ENCODE measurements at regions not wholly inside any gene's neighbourhood (a gene's known extent, or its start where the extent isn't known, plus 50 kb on each side); places are given as distances from the start of the nearest gene placed in this dataset.

DNA sequence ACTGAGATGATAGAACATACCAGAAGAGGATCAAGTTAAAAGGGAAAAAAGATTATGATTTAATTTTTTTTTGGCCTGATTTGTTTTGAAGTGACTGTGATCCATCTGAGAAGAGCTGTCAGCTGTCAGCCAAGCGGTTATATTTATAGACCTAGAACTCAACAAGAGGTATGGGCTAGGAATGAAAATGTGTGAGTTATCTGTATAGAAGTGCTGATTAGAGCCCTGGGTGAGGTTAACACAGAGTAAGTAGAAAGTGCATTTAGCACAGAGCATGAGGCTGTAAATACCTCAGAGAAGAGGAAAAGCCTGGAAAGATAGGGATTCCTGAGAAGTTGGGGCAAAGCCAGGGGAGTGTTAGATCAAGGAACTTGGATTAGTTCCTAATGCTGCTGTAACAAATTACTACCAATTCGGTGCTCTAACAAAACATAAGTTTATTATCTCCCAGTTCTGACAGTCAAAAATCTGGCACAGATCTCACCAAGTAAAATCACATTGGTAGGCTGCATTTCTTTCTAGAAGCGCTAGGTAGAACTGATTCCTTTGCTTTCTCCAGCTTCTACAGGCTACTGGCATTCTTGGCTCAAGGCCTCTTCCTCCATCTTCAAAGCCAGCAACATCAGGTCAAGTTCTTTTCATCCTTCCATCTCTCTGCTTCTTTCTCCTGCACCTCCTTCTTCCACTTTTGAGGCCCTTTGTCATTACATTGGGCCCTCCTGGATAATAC lies 197.4 kb upstream of the SPHKAP start:
- no peaks in the 10 kb centered on the region for H3K36me3 ChIP-seq
- H3K27me3 ChIP-seq: no peaks in the 10 kb centered on the region
- DNase-seq: no peak
- TF ChIP-seq, protein P1, sequence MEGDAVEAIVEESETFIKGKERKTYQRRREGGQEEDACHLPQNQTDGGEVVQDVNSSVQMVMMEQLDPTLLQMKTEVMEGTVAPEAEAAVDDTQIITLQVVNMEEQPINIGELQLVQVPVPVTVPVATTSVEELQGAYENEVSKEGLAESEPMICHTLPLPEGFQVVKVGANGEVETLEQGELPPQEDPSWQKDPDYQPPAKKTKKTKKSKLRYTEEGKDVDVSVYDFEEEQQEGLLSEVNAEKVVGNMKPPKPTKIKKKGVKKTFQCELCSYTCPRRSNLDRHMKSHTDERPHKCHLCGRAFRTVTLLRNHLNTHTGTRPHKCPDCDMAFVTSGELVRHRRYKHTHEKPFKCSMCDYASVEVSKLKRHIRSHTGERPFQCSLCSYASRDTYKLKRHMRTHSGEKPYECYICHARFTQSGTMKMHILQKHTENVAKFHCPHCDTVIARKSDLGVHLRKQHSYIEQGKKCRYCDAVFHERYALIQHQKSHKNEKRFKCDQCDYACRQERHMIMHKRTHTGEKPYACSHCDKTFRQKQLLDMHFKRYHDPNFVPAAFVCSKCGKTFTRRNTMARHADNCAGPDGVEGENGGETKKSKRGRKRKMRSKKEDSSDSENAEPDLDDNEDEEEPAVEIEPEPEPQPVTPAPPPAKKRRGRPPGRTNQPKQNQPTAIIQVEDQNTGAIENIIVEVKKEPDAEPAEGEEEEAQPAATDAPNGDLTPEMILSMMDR (IDR thresholded peaks at IDR 0.05; ENCODE audit: low read depth, low read length): no peak
- no peaks in the 10 kb centered on the region for H3K9me3 ChIP-seq
- H3K4me1 ChIP-seq: no peaks in the 10 kb centered on the region
- no peak overlapping the region for H3K4me3 ChIP-seq (ENCODE audit: low read depth, low read length)

DNA sequence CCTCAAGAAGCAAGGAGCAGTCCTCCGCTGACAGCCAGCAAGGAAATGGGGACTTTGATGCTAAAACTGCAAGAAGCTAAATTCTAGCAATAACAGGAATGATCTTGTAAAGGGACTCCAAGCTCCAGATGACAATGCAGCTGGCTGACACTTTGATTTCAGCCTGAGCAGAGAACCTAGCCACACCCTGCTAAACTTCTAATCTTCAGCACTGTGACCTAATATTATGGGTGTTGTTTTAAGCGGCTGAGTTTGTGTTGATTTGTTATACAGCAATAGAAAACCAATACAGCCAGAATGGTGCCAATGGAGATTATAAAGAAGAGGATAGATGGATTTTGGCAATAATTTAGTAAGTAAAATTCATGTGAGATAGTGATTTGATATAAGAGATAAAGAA lies 196.7 kb upstream of the SPHKAP start:
- Histone ChIP-seq H3K9me3 (no peaks in the 10 kb centered on the region), H3K4me3 (ENCODE audit: low read depth, low read length) (no peak overlapping the region), H3K27me3 (no peaks in the 10 kb centered on the region), H3K4me1 (no peaks in the 10 kb centered on the region), H3K36me3 (no peaks in the 10 kb centered on the region)
- TF ChIP-seq, protein P1 (IDR thresholded peaks at IDR 0.05; ENCODE audit: low read depth, low read length): no peak
- DNase-seq: no peak

DNA sequence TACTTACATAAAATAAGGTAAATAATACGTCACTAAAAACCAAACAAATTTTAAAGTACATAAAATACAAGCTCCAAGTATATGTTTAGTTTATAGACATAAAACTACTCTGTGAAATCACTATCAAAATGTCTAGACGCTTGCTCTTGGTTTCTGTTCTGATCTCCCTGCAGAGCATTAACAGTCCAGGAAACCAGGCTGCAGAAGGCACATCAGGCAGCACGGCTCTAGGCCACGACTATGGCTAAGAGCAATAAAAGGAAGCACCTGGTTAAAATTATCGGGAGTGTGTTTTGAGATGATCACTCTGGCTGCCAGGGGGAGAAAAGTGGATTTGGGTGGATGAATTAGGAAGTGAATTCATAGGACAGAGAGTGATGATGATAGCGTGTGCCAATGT lies 196.0 kb upstream of the SPHKAP start:
- Histone ChIP-seq H3K27me3 (no peaks in the 10 kb centered on the region), H3K4me1 (no peaks in the 10 kb centered on the region), H3K9me3 (no peaks in the 10 kb centered on the region), H3K4me3 (ENCODE audit: low read depth, low read length) (no peak overlapping the region), H3K36me3 (no peaks in the 10 kb centered on the region)
- TF ChIP-seq, protein P1 (IDR thresholded peaks at IDR 0.05; ENCODE audit: low read depth, low read length): no peak
- no peak for DNase-seq

DNA sequence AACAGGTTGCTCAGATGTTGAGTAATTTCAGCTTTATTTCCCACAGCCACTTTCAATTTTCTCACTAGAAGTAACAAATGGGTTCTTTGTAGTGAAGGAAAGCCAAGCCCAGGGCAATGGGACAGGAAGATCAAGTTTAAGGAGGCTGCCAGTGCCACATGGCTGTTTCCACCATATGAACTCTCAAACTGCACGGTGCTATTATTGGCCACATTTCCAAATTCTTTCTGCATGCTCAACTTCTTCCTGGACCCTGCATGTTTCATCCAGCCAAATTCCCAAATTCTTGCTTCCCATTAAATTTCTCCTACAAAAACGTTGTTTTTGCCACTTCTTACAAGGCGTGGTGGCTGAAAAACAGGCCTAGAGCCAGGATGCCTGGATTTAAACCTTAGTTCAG lies 193.3 kb upstream of the SPHKAP start:
- no peak overlapping the region for H3K4me3 ChIP-seq (ENCODE audit: low read depth, low read length)
- H3K9me3 ChIP-seq: no peaks in the 10 kb centered on the region
- DNase-seq: no peak
- no peaks in the 10 kb centered on the region for H3K4me1 ChIP-seq
- TF ChIP-seq, protein P1 (IDR thresholded peaks at IDR 0.05; ENCODE audit: low read depth, low read length): no peak
- H3K27me3 ChIP-seq: no peaks in the 10 kb centered on the region
- H3K36me3 ChIP-seq: no peaks in the 10 kb centered on the region

DNA sequence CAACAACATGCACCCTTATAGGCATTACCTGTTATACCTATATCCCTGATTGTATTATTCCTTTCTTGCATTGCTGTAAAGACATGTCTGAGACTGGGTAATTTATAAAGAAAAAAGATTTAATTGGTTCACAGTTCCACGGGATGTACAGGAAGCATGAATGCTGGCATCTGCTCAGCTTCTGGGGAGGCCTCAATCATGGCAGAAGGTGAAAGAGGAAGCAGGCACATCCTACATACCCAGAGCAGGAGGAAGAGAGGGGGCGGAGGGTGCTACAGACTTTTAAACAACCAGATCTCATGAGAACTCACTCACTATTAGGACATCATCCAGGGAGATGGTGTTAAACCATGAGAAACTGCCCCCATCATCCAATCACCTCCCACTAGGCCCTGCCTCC lies 191.7 kb upstream of the SPHKAP start:
- Histone ChIP-seq H3K4me3 (ENCODE audit: low read depth, low read length) (no peak overlapping the region), H3K27me3 (no peaks in the 10 kb centered on the region), H3K36me3 (no peaks in the 10 kb centered on the region), H3K4me1 (no peaks in the 10 kb centered on the region), H3K9me3 (no peaks in the 10 kb centered on the region)
- no peak for DNase-seq
- TF ChIP-seq, protein P1 (IDR thresholded peaks at IDR 0.05; ENCODE audit: low read depth, low read length): no peak

DNA sequence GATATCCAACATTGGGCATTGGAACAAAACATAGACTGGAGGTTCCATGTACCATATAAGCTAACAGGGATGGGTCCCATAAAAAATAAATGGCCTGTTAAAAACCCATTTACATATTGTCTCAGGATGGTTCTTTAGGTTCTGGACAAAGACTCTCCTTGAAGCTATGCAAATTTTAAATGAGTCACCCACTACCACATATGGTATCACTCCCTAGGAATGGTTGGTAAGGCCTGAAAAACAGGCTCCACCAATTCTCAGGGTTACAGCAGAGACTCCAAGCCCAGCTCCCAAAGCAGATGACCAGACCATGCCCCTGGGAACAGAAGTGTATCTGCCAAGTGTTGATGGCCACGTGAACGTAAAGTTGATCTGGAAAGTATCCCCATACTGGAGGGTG lies 190.7 kb upstream of the SPHKAP start:
- H3K9me3 ChIP-seq: no peaks in the 10 kb centered on the region
- no peak overlapping the region for H3K4me3 ChIP-seq (ENCODE audit: low read depth, low read length)
- TF ChIP-seq, protein P1 (IDR thresholded peaks at IDR 0.05; ENCODE audit: low read depth, low read length): no peak
- H3K36me3 ChIP-seq: no peaks in the 10 kb centered on the region
- H3K27me3 ChIP-seq: no peaks in the 10 kb centered on the region
- H3K4me1 ChIP-seq: no peaks in the 10 kb centered on the region
- no peak for DNase-seq
